HCT116 (cell line): ENCODE measurements at regions not wholly inside any gene's neighbourhood (a gene's known extent, or its start where the extent isn't known, plus 50 kb on each side); places are given as distances from the start of the nearest gene placed in this dataset.

Experiments used
- ATAC-seq: fragments of 200-7000 bp; cut with Tn5 transposase; 2 replicates; pipeline ENCODE4 v1.9.1; 2020; ENCODE audit warnings: mild to moderate bottlenecking, moderate library complexity
- BruUV-seq: library from RNA; stranded (reverse); fragments of 400-500 nt; replicated peaks from 2 replicates; lab custom pipeline; 2021; lab: Mats Ljungman, UMichigan
- CTCF ChIA-PET: fragments of 300-600 bp; sonication (Branson Sonifier 250); formaldehyde crosslinking; loops from one replicate; lab custom pipeline; 2021; ENCODE audit warnings: antibody characterized with exemption; lab: Charles Lee
- POLR2A ChIA-PET: fragments of 300-600, 350-600 bp; sonication (Branson Sonifier 250); formaldehyde crosslinking; loops from one replicate; lab custom pipeline; 2021; ENCODE audit warnings: antibody characterized with exemption; lab: Charles Lee
- RAD21 ChIA-PET, 2 experiments: fragments of 300-600 bp; sonication (Branson Sonifier 250); formaldehyde crosslinking; loops; one replicate each; lab custom pipeline; 2023; ENCODE audit warnings: low total read pairs in 2 of 2; ENCODE audit not compliant: uncharacterized antibody in 2 of 2, unreplicated experiment in 2 of 2, low non-redundant PET in 1 of 2; lab: Charles Lee
- DNase-seq: peaks from one replicate; pipeline ENCODE4 v3.0.0-alpha.2; 2010; ENCODE audit warnings: low read depth, low spot score
- H2AFZ ChIP-seq: fragments of 200-600 bp; shearing (Covaris generic), sonication (generic); 2 replicates; pipeline ENCODE4 v1.6.1; 2017; ENCODE audit warnings: low read depth, mixed run types, mixed read lengths, antibody characterized with exemption, low read length; ENCODE audit not compliant: poor library complexity, severe bottlenecking
- H3K27ac ChIP-seq: 2 replicates; pipeline ENCODE4 v1.5.1; 2012; ENCODE audit warnings: low read depth, low read length
- H3K27me3 ChIP-seq: fragments of 200-600 bp; sonication (generic); 2 replicates; pipeline ENCODE4 v1.6.1; 2016; ENCODE audit warnings: mixed run types, low read length, mixed read lengths; ENCODE audit not compliant: insufficient read depth
- H3K36me3 ChIP-seq, 2 experiments: fragments of 200-500 bp in 1 of 2; fragments of 200-600 bp in 1 of 2; sonication (Bioruptor generic) in 1 of 2; sonication (generic) in 1 of 2; 2 replicates each; pipeline versions ENCODE4 v1.5.1 to v1.6.1; 2014 to 2016; ENCODE audit warnings: low read length in 2 of 2, inconsistent platforms in 1 of 2, mixed read lengths in 1 of 2, mixed run types in 1 of 2; ENCODE audit not compliant: insufficient read depth in 2 of 2, control insufficient read depth in 1 of 2
- H3K4me1 ChIP-seq, 2 experiments: fragments of 200-600 bp in 1 of 2; sonication (generic) in 1 of 2; 2 replicates each; pipeline versions ENCODE4 v1.5.1 to v1.6.1; 2012 to 2017; ENCODE audit warnings: low read length in 2 of 2, inconsistent platforms in 1 of 2, mild to moderate bottlenecking in 1 of 2, mixed read lengths in 1 of 2, mixed run types in 1 of 2, moderate library complexity in 1 of 2; ENCODE audit not compliant: insufficient read depth in 2 of 2, control insufficient read depth in 1 of 2
- H3K4me2 ChIP-seq: fragments of 200-600 bp; sonication (generic); 2 replicates; pipeline ENCODE4 v1.6.1; 2017; ENCODE audit warnings: mixed run types, low read length, mixed read lengths
- H3K4me3 ChIP-seq, 2 experiments: fragments of 200-600 bp in 1 of 2; sonication (generic) in 1 of 2; replicated peaks in 1 of 2; 2 replicates each; pipeline ENCODE4 v1.5.1; 2011 to 2016; ENCODE audit warnings: low read length in 2 of 2, control low read depth in 1 of 2, low read depth in 1 of 2, mild to moderate bottlenecking in 1 of 2, mixed read lengths in 1 of 2, mixed run types in 1 of 2
- H3K79me2 ChIP-seq: fragments of 200-600 bp; sonication (generic); 2 replicates; pipeline ENCODE4 v1.6.1; 2017; ENCODE audit warnings: mild to moderate bottlenecking, mixed run types, low read length, moderate library complexity, mixed read lengths; ENCODE audit not compliant: insufficient read depth
- H3K9ac ChIP-seq: fragments of 200-600 bp; sonication (generic); 2 replicates; pipeline ENCODE4 v1.6.1; 2016; ENCODE audit warnings: low read length, mixed read lengths
- H3K9me2 ChIP-seq: fragments of 200-600 bp; sonication (generic), shearing (Covaris generic); 2 replicates; pipeline ENCODE4 v1.6.1; 2017; ENCODE audit warnings: mixed run types, mild to moderate bottlenecking, moderate library complexity; ENCODE audit not compliant: insufficient read depth
- H3K9me3 ChIP-seq, 2 experiments: fragments of 200-500 bp in 1 of 2; fragments of 200-600 bp in 1 of 2; sonication (Bioruptor generic) in 1 of 2; sonication (generic) in 1 of 2; 2 replicates each; pipeline ENCODE4 v1.6.1; 2014 to 2017; ENCODE audit warnings: low read length in 2 of 2, mixed read lengths in 2 of 2, inconsistent platforms in 1 of 2, low read depth in 1 of 2, mild to moderate bottlenecking in 1 of 2, mixed run types in 1 of 2, moderate library complexity in 1 of 2; ENCODE audit not compliant: control insufficient read depth in 1 of 2, insufficient read depth in 1 of 2
- H4K20me1 ChIP-seq: fragments of 200-600 bp; sonication (generic), shearing (Covaris generic); 2 replicates; pipeline ENCODE4 v1.6.1; 2017; ENCODE audit warnings: mixed run types, mild to moderate bottlenecking, moderate library complexity; ENCODE audit not compliant: insufficient read depth
- CTCF ChIP-seq, 3 experiments: fragments of 200-600 bp in 1 of 3; sonication (generic) in 1 of 3; IDR thresholded peaks in 2 of 3; conservative IDR thresholded peaks in 1 of 3; 2 replicates each; pipeline ENCODE4 v1.5.1; 2012 to 2017; ENCODE audit warnings: low read depth in 2 of 3, low read length in 2 of 3, antibody characterized with exemption in 1 of 3, borderline replicate concordance in 1 of 3, control low read depth in 1 of 3, mild to moderate bottlenecking in 1 of 3, mixed read lengths in 1 of 3, mixed run types in 1 of 3, moderate library complexity in 1 of 3; ENCODE audit not compliant: insufficient read depth in 1 of 3
- EGR1 ChIP-seq: IDR thresholded peaks from 2 replicates; pipeline ENCODE4 v1.6.1; 2012; ENCODE audit warnings: low read depth
- ELF1 ChIP-seq: IDR thresholded peaks from 2 replicates; pipeline ENCODE4 v1.6.1; 2012; ENCODE audit warnings: low read depth, borderline replicate concordance
- EZH2 ChIP-seq: fragments of 200-600 bp; sonication (generic); IDR thresholded peaks from 2 replicates; pipeline ENCODE4 v1.6.1; 2017; ENCODE audit warnings: antibody characterized with exemption, mixed run types
- JUND ChIP-seq: IDR thresholded peaks from 2 replicates; pipeline ENCODE4 v1.6.1; 2012
- POLR2A ChIP-seq: IDR thresholded peaks from 2 replicates; pipeline ENCODE4 v1.7.0; 2011; ENCODE audit warnings: borderline replicate concordance; ENCODE audit not compliant: insufficient read depth, insufficient read length; ENCODE audit errors: extremely low read depth
- SIN3A ChIP-seq: IDR thresholded peaks from 2 replicates; pipeline ENCODE4 v1.6.1; 2012; ENCODE audit warnings: low read depth
- ZNF274 ChIP-seq: fragments of 200-500 bp; sonication (Bioruptor generic); IDR thresholded peaks from 2 replicates; pipeline ENCODE4 v1.6.1; 2014; ENCODE audit warnings: mild to moderate bottlenecking, low read depth, low read length, inconsistent platforms
- intact Hi-C: fragments of 100-400 bp; cut with micrococcal nuclease; formaldehyde crosslinking; loops from 2 replicates; pipeline ENCODE4 v1.10.0; 2022
- TF ChIP-seq, protein P1 (sequence below): IDR thresholded peaks from 2 replicates; pipeline ENCODE4 v1.6.1; 2011; ENCODE audit warnings: mild to moderate bottlenecking, low read length, moderate library complexity; ENCODE audit not compliant: insufficient replicate concordance; ENCODE audit errors: extremely low read depth

GRCh38 chr3:167031364-167032049 lies 348.6 kb downstream of the ZBBX start:
- Histone ChIP-seq H3K4me2 (no peak overlapping the region), H3K4me1 (no peaks in the 10 kb centered on the region), H3K36me3 (no peaks in the 10 kb centered on the region), H3K79me2 (no peaks in the 10 kb centered on the region), H3K27ac (no peak overlapping the region), H4K20me1 (no peaks in the 10 kb centered on the region), H2AFZ (no peak overlapping the region), H3K4me3 (no peak overlapping the region), H3K9ac (no peak overlapping the region), H3K9me3 (no peaks in the 10 kb centered on the region), H3K27me3 (no peaks in the 10 kb centered on the region), H3K9me2 (no peaks in the 10 kb centered on the region)
- ChIA-PET CTCF (interaction anchor here (1.0 to 1.9 kb wide), 9 partner anchors 11 to 1825 kb away, joined by 3 to 16 read pairs (median 5); no protein-coding TSS in a partner anchor), RAD21 (interaction anchor here (0.6 to 1.0 kb wide), 2 partner anchors 230 to 1019 kb away, joined by 3 to 5 read pairs; no protein-coding TSS in a partner anchor), POLR2A (no interaction called here)
- BruUV-seq: no TSS peak
- intact Hi-C loops: loop anchor here (2.0 to 10.0 kb wide), 6 partner anchors 313 to 1825 kb away; no protein-coding TSS in a partner anchor
- ATAC-seq: no peak
- no peak for DNase-seq
- TF ChIP-seq ELF1: no peak
- TF ChIP-seq CTCF (IDR thresholded peaks at IDR 0.05 in 2 of 3, conservative IDR thresholded peaks at IDR 0.05 in 1 of 3; ENCODE audit: borderline replicate concordance in 1 of 3, insufficient read depth in 1 of 3, low read depth in 2 of 3, low read length in 2 of 3): no peak
- no peak for TF ChIP-seq ZNF274
- no peak for TF ChIP-seq POLR2A

- Histone ChIP-seq H3K9me3 (no peaks in the 10 kb centered on the region), H3K9ac (no peak overlapping the region), H3K27ac (no peak overlapping the region), H3K4me1 (no peaks in the 10 kb centered on the region), H3K79me2 (no peaks in the 10 kb centered on the region), H3K4me3 (no peak overlapping the region), H3K4me2 (no peak overlapping the region), H3K36me3 (no peaks in the 10 kb centered on the region), H2AFZ (no peak overlapping the region), H3K27me3 (no peaks in the 10 kb centered on the region), H4K20me1 (no peaks in the 10 kb centered on the region), H3K9me2 (no peaks in the 10 kb centered on the region)
- no TSS peak for BruUV-seq
- ChIA-PET CTCF (interaction anchor here (0.8 to 1.2 kb wide), 2 partner anchors 192 to 1775 kb away, joined by 3 read pairs; no protein-coding TSS in a partner anchor), POLR2A (no interaction called here), RAD21 (no interaction called here)
- no peak for ATAC-seq
- no peak for DNase-seq
- intact Hi-C loops: loop anchor here (5.0 to 10.0 kb wide), 3 partner anchors 315 to 1695 kb away; no protein-coding TSS in a partner anchor
- TF ChIP-seq EZH2: no peak
- TF ChIP-seq JUND: no peak
- TF ChIP-seq EGR1: no peak
- TF ChIP-seq, protein P1, sequence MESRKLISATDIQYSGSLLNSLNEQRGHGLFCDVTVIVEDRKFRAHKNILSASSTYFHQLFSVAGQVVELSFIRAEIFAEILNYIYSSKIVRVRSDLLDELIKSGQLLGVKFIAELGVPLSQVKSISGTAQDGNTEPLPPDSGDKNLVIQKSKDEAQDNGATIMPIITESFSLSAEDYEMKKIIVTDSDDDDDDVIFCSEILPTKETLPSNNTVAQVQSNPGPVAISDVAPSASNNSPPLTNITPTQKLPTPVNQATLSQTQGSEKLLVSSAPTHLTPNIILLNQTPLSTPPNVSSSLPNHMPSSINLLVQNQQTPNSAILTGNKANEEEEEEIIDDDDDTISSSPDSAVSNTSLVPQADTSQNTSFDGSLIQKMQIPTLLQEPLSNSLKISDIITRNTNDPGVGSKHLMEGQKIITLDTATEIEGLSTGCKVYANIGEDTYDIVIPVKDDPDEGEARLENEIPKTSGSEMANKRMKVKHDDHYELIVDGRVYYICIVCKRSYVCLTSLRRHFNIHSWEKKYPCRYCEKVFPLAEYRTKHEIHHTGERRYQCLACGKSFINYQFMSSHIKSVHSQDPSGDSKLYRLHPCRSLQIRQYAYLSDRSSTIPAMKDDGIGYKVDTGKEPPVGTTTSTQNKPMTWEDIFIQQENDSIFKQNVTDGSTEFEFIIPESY: no peak
- TF ChIP-seq ZNF274: no peak
- TF ChIP-seq CTCF (IDR thresholded peaks at IDR 0.05 in 2 of 3, conservative IDR thresholded peaks at IDR 0.05 in 1 of 3; ENCODE audit: borderline replicate concordance in 1 of 3, insufficient read depth in 1 of 3, low read depth in 2 of 3, low read length in 2 of 3): no peak
- TF ChIP-seq SIN3A: no peak
Measured at GRCh38 chr3:167030082-167030725, 349.9 kb downstream of the ZBBX start.
